ENCODE measurements at regions not wholly inside any gene's neighbourhood (a gene's known extent, or its start where the extent isn't known, plus 50 kb on each side); places are given as distances from the start of the nearest gene placed in this dataset.

DNA sequence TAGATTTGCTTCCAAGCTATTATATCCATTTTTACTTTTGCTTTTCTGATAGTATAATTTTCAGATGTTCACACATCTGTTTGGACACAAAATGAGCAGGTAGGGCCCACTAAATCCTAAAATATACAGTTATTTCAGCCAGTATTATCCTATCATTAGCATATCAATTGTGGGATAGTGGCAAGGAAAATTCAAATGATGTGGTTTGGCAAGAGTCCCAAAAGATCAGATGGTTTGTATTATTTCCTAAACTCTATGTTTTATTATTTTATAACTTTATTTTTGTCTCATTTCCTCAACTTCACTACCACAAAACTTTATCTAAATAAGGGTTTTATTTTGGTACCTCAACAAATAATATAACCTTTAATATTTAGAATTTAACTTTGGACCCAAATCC, 1659.6 kb downstream of the NCAM2 start (continued):
- TF ChIP-seq, protein P1, sequence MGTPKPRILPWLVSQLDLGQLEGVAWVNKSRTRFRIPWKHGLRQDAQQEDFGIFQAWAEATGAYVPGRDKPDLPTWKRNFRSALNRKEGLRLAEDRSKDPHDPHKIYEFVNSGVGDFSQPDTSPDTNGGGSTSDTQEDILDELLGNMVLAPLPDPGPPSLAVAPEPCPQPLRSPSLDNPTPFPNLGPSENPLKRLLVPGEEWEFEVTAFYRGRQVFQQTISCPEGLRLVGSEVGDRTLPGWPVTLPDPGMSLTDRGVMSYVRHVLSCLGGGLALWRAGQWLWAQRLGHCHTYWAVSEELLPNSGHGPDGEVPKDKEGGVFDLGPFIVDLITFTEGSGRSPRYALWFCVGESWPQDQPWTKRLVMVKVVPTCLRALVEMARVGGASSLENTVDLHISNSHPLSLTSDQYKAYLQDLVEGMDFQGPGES (IDR thresholded peaks at IDR 0.05; ENCODE audit: low read depth, low read length) = no peak
- TF ChIP-seq, protein P2, sequence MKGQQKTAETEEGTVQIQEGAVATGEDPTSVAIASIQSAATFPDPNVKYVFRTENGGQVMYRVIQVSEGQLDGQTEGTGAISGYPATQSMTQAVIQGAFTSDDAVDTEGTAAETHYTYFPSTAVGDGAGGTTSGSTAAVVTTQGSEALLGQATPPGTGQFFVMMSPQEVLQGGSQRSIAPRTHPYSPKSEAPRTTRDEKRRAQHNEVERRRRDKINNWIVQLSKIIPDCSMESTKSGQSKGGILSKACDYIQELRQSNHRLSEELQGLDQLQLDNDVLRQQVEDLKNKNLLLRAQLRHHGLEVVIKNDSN (IDR thresholded peaks at IDR 0.05; ENCODE audit: borderline replicate concordance, low read depth) = no peak

DNA sequence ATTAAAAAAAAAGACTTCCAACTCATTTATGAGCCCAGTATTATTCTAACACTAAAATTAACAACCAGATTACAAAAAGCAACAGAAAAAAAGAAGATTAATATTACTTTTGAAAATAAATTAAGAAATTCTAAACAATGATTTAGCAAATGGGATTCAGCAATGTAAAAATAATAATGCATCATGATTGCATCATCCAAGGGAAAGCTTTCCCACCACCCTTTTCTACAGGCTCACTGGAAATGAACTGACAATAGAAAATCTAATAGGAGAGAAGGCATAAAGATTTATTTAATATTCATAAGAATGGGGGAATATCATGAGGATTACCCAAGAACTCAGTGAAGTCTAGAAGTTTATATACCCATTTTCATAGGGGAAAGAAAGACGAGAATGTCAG, 1671.9 kb downstream of the NCAM2 start:
- no peak for DNase-seq
- Histone ChIP-seq H3K9ac (no peak overlapping the region), H3K27me3 (ENCODE audit: insufficient read depth) (no peaks in the 10 kb centered on the region), H3K27ac (ENCODE audit: low read depth in 2 of 2, low read length in 1 of 2) (no peak overlapping the region), H3K36me3 (replicated peaks in 1 of 2; ENCODE audit: control insufficient read depth in 1 of 2, insufficient read depth in 2 of 2, low read length in 1 of 2) (no peaks in the 10 kb centered on the region), H3K4me1 (ENCODE audit: control insufficient read depth in 1 of 2, insufficient read depth in 2 of 2, low read depth in 1 of 2, low read length in 1 of 2) (no peaks in the 10 kb centered on the region), H4K20me1 (ENCODE audit: insufficient read depth) (no peaks in the 10 kb centered on the region), H3K4me3 (ENCODE audit: low read depth in 2 of 2, low read length in 1 of 2) (no peak overlapping the region), H3K4me2 (no peak overlapping the region), H3F3A (replicated peaks; ENCODE audit: insufficient read depth) (no peaks in the 10 kb centered on the region), H3K79me2 (ENCODE audit: insufficient read depth) (no peaks in the 10 kb centered on the region), H3K9me3 (peaks cover 7% of the 10 kb centered on the region; the same call in 1 of the 2 replicates), H2AFZ (ENCODE audit: low read depth) (no peak overlapping the region), H3K9me2 (no peaks in the 10 kb centered on the region; the same call in 1 of the 2 replicates)
- TF ChIP-seq POLR2AphosphoS5 (IDR thresholded peaks at IDR 0.05; ENCODE audit: low read depth, low read length) (no peak), RFX5 (IDR thresholded peaks at IDR 0.05; ENCODE audit: low read length) (no peak), SIN3A (IDR thresholded peaks at IDR 0.05; ENCODE audit: borderline replicate concordance, low read depth, low read length) (no peak)
- TF ChIP-seq, protein P2 (IDR thresholded peaks at IDR 0.05; ENCODE audit: borderline replicate concordance, low read depth) = no peak
- CTCF ChIA-PET = no interaction called here
- POLR2A ChIA-PET = no interaction called here
- 19% methylated on average over 1 of the region's 1 CpG for WGBS (ENCODE audit: low lambda C conversion rate)

DNA sequence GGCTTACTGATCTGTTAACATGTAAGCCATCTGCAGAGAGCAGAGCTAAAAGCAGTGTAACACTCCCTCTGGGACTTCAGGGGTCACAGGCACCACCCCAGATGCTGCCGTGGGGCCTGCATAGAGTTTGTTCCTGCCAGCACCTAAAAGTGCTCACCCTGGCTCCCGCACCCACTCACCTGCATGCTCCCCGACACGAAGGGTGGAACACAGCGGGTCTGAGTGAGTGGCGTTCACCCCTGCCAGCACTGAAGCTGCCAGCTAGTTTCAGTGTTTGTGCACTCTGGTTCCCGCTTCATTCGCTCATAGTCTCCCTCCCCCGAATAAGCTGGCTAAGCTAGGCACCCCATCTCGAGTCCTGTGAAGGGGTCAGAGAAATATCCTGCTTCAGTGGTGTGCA, 1681.0 kb downstream of the NCAM2 start:
- CTCF ChIA-PET = no interaction called here
- Histone ChIP-seq H3K27me3 (ENCODE audit: insufficient read depth) (no peaks in the 10 kb centered on the region), H3K9me2 (no peaks in the 10 kb centered on the region), H3K4me3 (ENCODE audit: low read depth in 2 of 2, low read length in 1 of 2) (no peak overlapping the region), H3K9me3 (0 out of 2 replicates have a peak, but pooled peaks cover 5% of the 10 kb centered on the region), H3F3A (replicated peaks; ENCODE audit: insufficient read depth) (no peaks in the 10 kb centered on the region), H3K4me1 (ENCODE audit: control insufficient read depth in 1 of 2, insufficient read depth in 2 of 2, low read depth in 1 of 2, low read length in 1 of 2) (no peaks in the 10 kb centered on the region), H3K79me2 (ENCODE audit: insufficient read depth) (no peaks in the 10 kb centered on the region), H3K4me2 (no peak overlapping the region), H3K27ac (ENCODE audit: low read depth in 2 of 2, low read length in 1 of 2) (no peak overlapping the region), H3K36me3 (replicated peaks in 1 of 2; ENCODE audit: control insufficient read depth in 1 of 2, insufficient read depth in 2 of 2, low read length in 1 of 2) (no peaks in the 10 kb centered on the region), H4K20me1 (ENCODE audit: insufficient read depth) (no peaks in the 10 kb centered on the region), H2AFZ (ENCODE audit: low read depth) (no peak overlapping the region), H3K9ac (no peak overlapping the region)
- DNase-seq = no peak
- WGBS (ENCODE audit: low lambda C conversion rate) = 49% methylated on average over 7 of the region's 10 CpGs
- POLR2A ChIA-PET = no interaction called here
- TF ChIP-seq RFX5 (IDR thresholded peaks at IDR 0.05; ENCODE audit: low read length) = no peak
- no peak for TF ChIP-seq JUND (IDR thresholded peaks at IDR 0.05)
- no peak for TF ChIP-seq ELF1 (IDR thresholded peaks at IDR 0.05)
- TF ChIP-seq, protein P3, sequence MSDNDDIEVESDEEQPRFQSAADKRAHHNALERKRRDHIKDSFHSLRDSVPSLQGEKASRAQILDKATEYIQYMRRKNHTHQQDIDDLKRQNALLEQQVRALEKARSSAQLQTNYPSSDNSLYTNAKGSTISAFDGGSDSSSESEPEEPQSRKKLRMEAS (IDR thresholded peaks at IDR 0.05; ENCODE audit: low read depth) = no peak
- TF ChIP-seq FOXM1 (IDR thresholded peaks at IDR 0.05; ENCODE audit: low read depth) = no peak
- TF ChIP-seq, protein P4, sequence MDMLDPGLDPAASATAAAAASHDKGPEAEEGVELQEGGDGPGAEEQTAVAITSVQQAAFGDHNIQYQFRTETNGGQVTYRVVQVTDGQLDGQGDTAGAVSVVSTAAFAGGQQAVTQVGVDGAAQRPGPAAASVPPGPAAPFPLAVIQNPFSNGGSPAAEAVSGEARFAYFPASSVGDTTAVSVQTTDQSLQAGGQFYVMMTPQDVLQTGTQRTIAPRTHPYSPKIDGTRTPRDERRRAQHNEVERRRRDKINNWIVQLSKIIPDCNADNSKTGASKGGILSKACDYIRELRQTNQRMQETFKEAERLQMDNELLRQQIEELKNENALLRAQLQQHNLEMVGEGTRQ (IDR thresholded peaks at IDR 0.05; ENCODE audit: borderline replicate concordance, low read depth, low read length) = no peak
- TF ChIP-seq NRF1 (IDR thresholded peaks at IDR 0.05; ENCODE audit: low read depth, low read length) = no peak
- no peak for TF ChIP-seq NFIC (IDR thresholded peaks at IDR 0.05; ENCODE audit: borderline replicate concordance)

All from SK-N-SH (cell line).